Transverse colon (tissue), 4 donors: ENCODE measurements at regions not wholly inside any gene's neighbourhood (a gene's known extent, or its start where the extent isn't known, plus 50 kb on each side); places are given as distances from the start of the nearest gene placed in this dataset.

Experiments
- DNase-seq: peaks from one replicate; pipeline ENCODE4 v3.0.0-alpha.2; 2019
- H3K27ac ChIP-seq, 4 donors: fragments of 200-600 bp; sonication (generic); 2 replicates each; pipeline ENCODE4 v1.5.1; 2016 to 2018; ENCODE audit warnings: inconsistent platforms in 4 of 4
- H3K27me3 ChIP-seq: fragments of 200-600 bp; sonication (generic); 2 replicates; pipeline ENCODE4 v1.5.1; 2017; ENCODE audit warnings: inconsistent platforms
- H3K36me3 ChIP-seq, 4 donors: fragments of 200-600 bp; sonication (generic); 2 replicates each; pipeline ENCODE4 v1.5.1; 2017 to 2019; ENCODE audit warnings: inconsistent platforms in 4 of 4
- H3K4me1 ChIP-seq, 4 donors: fragments of 200-600 bp; sonication (generic); 2 replicates each; pipeline ENCODE4 v1.5.1; 2017 to 2020; ENCODE audit warnings: inconsistent platforms in 4 of 4
- H3K4me3 ChIP-seq, 4 donors: fragments of 200-600 bp; sonication (generic); 1 replicate in 1 of 4; 2 replicates in 3 of 4; pipeline versions ENCODE4 v1.5.1 to v1.6.1; 2017 to 2019; ENCODE audit warnings: inconsistent platforms in 4 of 4
- H3K9me3 ChIP-seq, 2 donors: fragments of 200-600 bp; sonication (generic); 2 replicates each; pipeline ENCODE4 v1.5.1; 2017 to 2019; ENCODE audit warnings: inconsistent platforms in 2 of 2
- EP300 ChIP-seq: sonication (generic); formaldehyde crosslinking; IDR thresholded peaks from one replicate; pipeline ENCODE4 v1.6.1; 2017; ENCODE audit warnings: antibody characterized with exemption, low read depth
- POLR2A ChIP-seq: fragments of 450-650 bp; IDR thresholded peaks from one replicate; pipeline ENCODE4 v1.6.1; 2016; ENCODE audit warnings: antibody characterized with exemption, mild to moderate bottlenecking, moderate library complexity
- POLR2AphosphoS5 ChIP-seq, 3 donors: sonication (generic); formaldehyde crosslinking; IDR thresholded peaks; one replicate each; pipeline ENCODE4 v1.6.1; 2016; ENCODE audit warnings: antibody characterized with exemption in 3 of 3
- WGBS, 2 donors: methylation state at CpG; one replicate each; pipeline ENCODE4 v1.1.5; 2018; ENCODE audit warnings: low coverage in 1 of 2; 5-methylcytosine and 5-hydroxymethylcytosine counted together
- in situ Hi-C, 4 donors: fragments of 200-750 bp; cut with MboI; loops; one replicate each; pipeline versions ENCODE4 v1.15.0 to v1.15.1; 2017; ENCODE audit warnings: low sequenced_read_pairs in 3 of 4, low pct_ligation_motif_present in 1 of 4, low pct_unique_long_range_greater_than_20kb in 1 of 4
- intact Hi-C: fragments of 100-400 bp; cut with DNase I; formaldehyde crosslinking; loops from one replicate; pipeline ENCODE4 v1.15.1; 2023; ENCODE audit warnings: low total_unique reads
- TF ChIP-seq, protein P1 (sequence below), 5 experiments: fragments of 200-600 bp in 3 of 5; fragments of 450-650 bp in 2 of 5; sonication (generic) in 3 of 5; IDR thresholded peaks; 1 replicate in 2 of 5; 2 replicates in 3 of 5; pipeline ENCODE4 v1.5.1; 2016 to 2017; ENCODE audit warnings: antibody characterized with exemption in 5 of 5, inconsistent platforms in 3 of 5, mild to moderate bottlenecking in 2 of 5, moderate library complexity in 1 of 5

GRCh38 chr2:600542-601386 is 76.4 kb downstream of the TMEM18 start:
- TF ChIP-seq, protein P1, sequence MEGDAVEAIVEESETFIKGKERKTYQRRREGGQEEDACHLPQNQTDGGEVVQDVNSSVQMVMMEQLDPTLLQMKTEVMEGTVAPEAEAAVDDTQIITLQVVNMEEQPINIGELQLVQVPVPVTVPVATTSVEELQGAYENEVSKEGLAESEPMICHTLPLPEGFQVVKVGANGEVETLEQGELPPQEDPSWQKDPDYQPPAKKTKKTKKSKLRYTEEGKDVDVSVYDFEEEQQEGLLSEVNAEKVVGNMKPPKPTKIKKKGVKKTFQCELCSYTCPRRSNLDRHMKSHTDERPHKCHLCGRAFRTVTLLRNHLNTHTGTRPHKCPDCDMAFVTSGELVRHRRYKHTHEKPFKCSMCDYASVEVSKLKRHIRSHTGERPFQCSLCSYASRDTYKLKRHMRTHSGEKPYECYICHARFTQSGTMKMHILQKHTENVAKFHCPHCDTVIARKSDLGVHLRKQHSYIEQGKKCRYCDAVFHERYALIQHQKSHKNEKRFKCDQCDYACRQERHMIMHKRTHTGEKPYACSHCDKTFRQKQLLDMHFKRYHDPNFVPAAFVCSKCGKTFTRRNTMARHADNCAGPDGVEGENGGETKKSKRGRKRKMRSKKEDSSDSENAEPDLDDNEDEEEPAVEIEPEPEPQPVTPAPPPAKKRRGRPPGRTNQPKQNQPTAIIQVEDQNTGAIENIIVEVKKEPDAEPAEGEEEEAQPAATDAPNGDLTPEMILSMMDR (IDR thresholded peaks at IDR 0.05): no peak
- no peak for TF ChIP-seq POLR2AphosphoS5 (IDR thresholded peaks at IDR 0.05)
- no peak for TF ChIP-seq EP300
- TF ChIP-seq POLR2A: no peak
- in situ Hi-C loops: no loop called here
- WGBS, 2 donors: 89 to 100% methylated on average over 2 to 23 of the region's 23 CpGs

DNA sequence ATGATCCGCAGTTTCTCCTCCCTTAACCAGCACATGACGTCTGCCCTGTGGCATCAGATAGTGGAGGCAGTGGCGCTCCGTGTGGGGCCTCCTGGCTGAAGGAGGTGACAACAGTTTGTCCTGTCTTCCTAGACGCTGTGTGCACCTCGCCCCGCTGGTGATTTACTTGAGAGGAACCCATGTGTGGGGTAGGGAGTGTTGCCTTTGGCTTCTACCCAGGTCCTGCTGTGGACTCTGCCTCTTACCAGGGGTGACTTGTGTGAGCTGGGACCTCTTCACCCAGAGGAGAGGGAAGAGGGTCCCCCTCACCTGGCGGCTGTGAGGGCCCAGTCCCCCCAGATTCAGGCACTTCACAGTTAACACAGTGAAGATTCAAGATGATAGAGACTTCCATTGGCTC is 77.6 kb downstream of the TMEM18 start:
- DNase-seq: no peak
- no peak for TF ChIP-seq POLR2A
- no peak for TF ChIP-seq POLR2AphosphoS5 (IDR thresholded peaks at IDR 0.05)
- TF ChIP-seq, protein P1 (IDR thresholded peaks at IDR 0.05): no peak
- TF ChIP-seq EP300: no peak
- H3K27ac ChIP-seq: no peak overlapping the region
- in situ Hi-C loops: no loop called here
- 61% methylated on average over 8 of the region's 8 CpGs; no CpG with 5 or more reads in 1 of the 2 donors for WGBS, 2 donors
- no peaks in the 10 kb centered on the region for H3K36me3 ChIP-seq
- H3K9me3 ChIP-seq: no peaks in the 10 kb centered on the region
- H3K4me3 ChIP-seq: no peak overlapping the region
- no peaks in the 10 kb centered on the region for H3K4me1 ChIP-seq
- intact Hi-C loops: no loop called here
- H3K27me3 ChIP-seq: no peaks in the 10 kb centered on the region

More at GRCh38 chr2:600542-601386, 76.4 kb downstream of the TMEM18 start:
- Histone ChIP-seq H3K4me1 (no peaks in the 10 kb centered on the region), H3K27me3 (no peaks in the 10 kb centered on the region), H3K9me3 (no peaks in the 10 kb centered on the region), H3K4me3 (no peak overlapping the region), H3K36me3 (no peaks in the 10 kb centered on the region), H3K27ac (no peak overlapping the region)
- no peak for DNase-seq
- intact Hi-C loops: no loop called here

DNA sequence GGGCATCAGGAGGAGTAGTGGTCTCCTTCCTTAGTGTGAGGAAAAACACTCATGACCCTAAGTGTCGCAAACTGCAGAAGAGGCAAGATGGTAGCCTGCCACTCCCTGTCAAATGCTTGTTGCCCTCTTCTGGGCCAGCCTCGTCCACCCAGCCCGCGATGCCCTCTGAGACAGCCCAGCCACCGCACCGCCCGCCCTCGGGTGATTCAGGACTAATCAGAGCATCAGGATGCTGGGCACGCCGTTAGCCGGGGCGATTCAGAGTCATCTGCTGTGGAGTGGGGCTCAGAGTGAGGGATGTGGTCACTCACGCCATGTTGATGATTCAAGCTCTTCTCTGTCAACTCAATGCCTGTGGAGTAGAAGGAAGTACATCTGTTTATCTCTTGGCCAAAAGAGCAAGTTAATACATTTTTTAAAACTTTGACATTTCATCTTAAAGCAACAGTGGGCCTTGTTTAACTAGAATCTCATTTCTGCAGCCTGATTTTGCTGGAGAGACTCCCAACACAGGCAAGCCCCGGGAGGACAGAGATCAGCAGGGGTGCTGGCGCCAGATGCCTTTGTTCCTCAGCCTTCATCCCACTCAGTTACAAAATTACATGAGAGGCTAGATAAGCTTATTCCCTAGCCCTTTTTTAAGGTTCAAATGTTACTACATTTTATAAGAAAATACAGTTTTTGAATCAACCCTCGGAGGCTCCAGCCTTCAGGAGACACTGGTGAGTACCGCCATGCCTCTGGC is 79.0 kb downstream of the TMEM18 start:
- no peak for DNase-seq
- Histone ChIP-seq H3K27me3 (no peaks in the 10 kb centered on the region), H3K9me3 (no peaks in the 10 kb centered on the region), H3K4me1 (no peaks in the 10 kb centered on the region), H3K27ac (no peak overlapping the region), H3K4me3 (no peak overlapping the region), H3K36me3 (no peaks in the 10 kb centered on the region)
- intact Hi-C loops (no loop called here), in situ Hi-C loops (no loop called here)
- TF ChIP-seq EP300: no peak
- TF ChIP-seq, protein P1 (IDR thresholded peaks at IDR 0.05): no peak
- TF ChIP-seq POLR2AphosphoS5 (IDR thresholded peaks at IDR 0.05): no peak
- TF ChIP-seq POLR2A: no peak
- WGBS, 2 donors: 92 to 94% methylated on average over 3 to 17 of the region's 17 CpGs

GRCh38 chr2:595831-596592 is 81.2 kb downstream of the TMEM18 start:
- H3K9me3 ChIP-seq: no peaks in the 10 kb centered on the region
- no peak overlapping the region for H3K4me3 ChIP-seq
- in situ Hi-C loops (no loop called here), intact Hi-C loops (no loop called here)
- H3K27me3 ChIP-seq: no peaks in the 10 kb centered on the region
- TF ChIP-seq, protein P1 (IDR thresholded peaks at IDR 0.05): no peak
- H3K27ac ChIP-seq: no peak overlapping the region
- DNase-seq: no peak
- WGBS, 2 donors: 71 to 78% methylated on average over 4 to 13 of the region's 13 CpGs
- H3K36me3 ChIP-seq: no peaks in the 10 kb centered on the region
- H3K4me1 ChIP-seq: no peaks in the 10 kb centered on the region
